Uterus (tissue), 3 donors: ENCODE measurements at regions not wholly inside any gene's neighbourhood (a gene's known extent, or its start where the extent isn't known, plus 50 kb on each side); places are given as distances from the start of the nearest gene placed in this dataset.

Experiments used
- DNase-seq, 2 donors: peaks; one replicate each; pipeline ENCODE4 v3.0.0-alpha.2; 2019 to 2020
- H3K27ac ChIP-seq, 2 donors: fragments of 200-600 bp; sonication (generic); 1 replicate in 1 of 2; 2 replicates in 1 of 2; pipeline ENCODE4 v1.5.1; 2016 to 2018
- H3K27me3 ChIP-seq, 2 donors: fragments of 200-600 bp; sonication (generic); one replicate each; pipeline ENCODE4 v1.5.1; 2018 to 2019; ENCODE audit warnings: control low read depth in 1 of 2
- H3K36me3 ChIP-seq, 2 donors: fragments of 200-600 bp; sonication (generic); one replicate each; pipeline ENCODE4 v1.5.1; 2019; ENCODE audit warnings: control low read depth in 1 of 2
- H3K4me1 ChIP-seq, 2 donors: fragments of 200-600 bp; sonication (generic); one replicate each; pipeline ENCODE4 v1.5.1; 2018 to 2019; ENCODE audit warnings: control low read depth in 1 of 2
- H3K4me3 ChIP-seq, 2 donors: fragments of 200-600 bp; sonication (generic); 1 replicate in 1 of 2; 2 replicates in 1 of 2; pipeline ENCODE4 v1.5.1; 2018 to 2019; ENCODE audit warnings: mild to moderate bottlenecking in 1 of 2
- H3K9me3 ChIP-seq, 2 donors: fragments of 200-600 bp; sonication (generic); one replicate each; pipeline ENCODE4 v1.5.1; 2019; ENCODE audit warnings: control low read depth in 1 of 2
- CTCF ChIP-seq, 4 experiments: fragments of 200-600 bp in 2 of 4; fragments of 450-650 bp in 2 of 4; sonication (generic) in 2 of 4; IDR thresholded peaks; one replicate each; pipeline ENCODE4 v1.5.1; 2016 to 2019; ENCODE audit warnings: antibody characterized with exemption in 4 of 4, mild to moderate bottlenecking in 2 of 4, moderate library complexity in 1 of 4
- POLR2A ChIP-seq, 2 donors: fragments of 450-650 bp; IDR thresholded peaks; one replicate each; pipeline ENCODE4 v1.6.1; 2016; ENCODE audit warnings: antibody characterized with exemption in 2 of 2, mild to moderate bottlenecking in 1 of 2, moderate library complexity in 1 of 2
- intact Hi-C: fragments of 100-400 bp; cut with DNase I; formaldehyde crosslinking; loops from one replicate; pipeline ENCODE4 v1.15.1; 2023; ENCODE audit warnings: low total_unique reads
- donor health status: DM: yes; HTN: yes; CAD: no.

- Histone ChIP-seq H3K4me1 (no peaks in the 10 kb centered on the region), H3K4me3 (peak overlapping the region; percentile 49 to 54), H3K9me3 (no peaks in the 10 kb centered on the region), H3K27ac (peak overlapping the region; percentile 61 to 75), H3K27me3 (no peaks in the 10 kb centered on the region), H3K36me3 (no peaks in the 10 kb centered on the region)
- DNase-seq: no peak
- TF ChIP-seq CTCF (IDR thresholded peaks at IDR 0.05): no peak
- no peak for TF ChIP-seq POLR2A (IDR thresholded peaks at IDR 0.05)
- intact Hi-C loops: no loop called here
Observed at GRCh38 chr2:226030369-226030768, 630.9 kb downstream of the NYAP2 start.

DNA sequence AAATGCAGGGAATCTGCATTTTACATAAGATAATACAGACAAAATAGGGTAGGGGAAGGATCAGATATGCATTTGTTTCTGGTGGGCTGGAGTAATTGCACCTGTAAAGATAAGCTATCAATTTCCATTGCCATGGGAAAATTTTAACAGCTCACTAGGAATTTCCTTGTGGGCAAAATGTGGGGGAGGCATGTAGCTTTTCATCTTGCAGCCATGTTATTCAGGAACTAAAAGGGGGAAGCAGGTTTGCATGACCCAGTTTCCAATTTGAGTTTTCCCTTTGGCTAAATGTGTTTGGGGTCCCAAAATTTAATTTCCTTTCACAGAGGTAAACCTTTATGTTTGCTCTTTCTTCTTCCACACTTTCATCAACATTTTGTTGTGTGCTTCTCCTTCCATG lies 624.4 kb downstream of the NYAP2 start:
- DNase-seq: no peak
- intact Hi-C loops: no loop called here
- Histone ChIP-seq H3K4me3 (no peak overlapping the region), H3K36me3 (no peaks in the 10 kb centered on the region), H3K4me1 (no peaks in the 10 kb centered on the region), H3K27ac (no peak overlapping the region), H3K27me3 (no peaks in the 10 kb centered on the region), H3K9me3 (no peaks in the 10 kb centered on the region)
- TF ChIP-seq POLR2A (IDR thresholded peaks at IDR 0.05): no peak
- TF ChIP-seq CTCF (IDR thresholded peaks at IDR 0.05): no peak

- intact Hi-C loops: no loop called here
- no peaks in the 10 kb centered on the region for H3K4me1 ChIP-seq
Observed at GRCh38 chr2:226023383-226023782, 623.9 kb downstream of the NYAP2 start.

DNA sequence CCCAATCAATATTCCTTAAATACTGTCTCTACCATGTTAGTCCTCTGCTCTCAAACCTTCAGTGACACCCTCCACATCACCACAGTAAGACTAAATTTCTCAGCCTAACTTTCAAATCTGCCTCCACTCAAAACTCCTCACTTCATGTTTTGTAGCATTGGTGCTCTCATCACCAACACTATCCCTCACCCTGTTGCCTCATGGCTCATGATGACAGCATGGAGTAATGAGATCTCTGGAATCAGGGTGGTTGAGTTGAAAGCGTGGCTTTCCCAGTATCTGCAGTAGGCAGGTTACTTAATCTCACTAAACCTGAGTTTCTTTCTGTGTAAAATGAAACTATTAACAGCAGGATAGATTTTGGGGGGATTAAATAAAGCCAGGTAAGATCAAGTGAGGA lies 621.4 kb downstream of the NYAP2 start:
- Histone ChIP-seq H3K4me1 (no peaks in the 10 kb centered on the region), H3K9me3 (no peaks in the 10 kb centered on the region), H3K27me3 (no peaks in the 10 kb centered on the region), H3K36me3 (no peaks in the 10 kb centered on the region), H3K27ac (no peak overlapping the region), H3K4me3 (no peak overlapping the region)
- TF ChIP-seq CTCF (IDR thresholded peaks at IDR 0.05) (no peak), POLR2A (IDR thresholded peaks at IDR 0.05) (no peak)
- DNase-seq: no peak
- intact Hi-C loops: no loop called here

More at GRCh38 chr2:226023383-226023782, 623.9 kb downstream of the NYAP2 start:
- Histone ChIP-seq H3K27me3 (no peaks in the 10 kb centered on the region), H3K4me3 (no peak overlapping the region), H3K27ac (no peak overlapping the region), H3K36me3 (no peaks in the 10 kb centered on the region), H3K9me3 (no peaks in the 10 kb centered on the region)
- DNase-seq: no peak
- no peak for TF ChIP-seq POLR2A (IDR thresholded peaks at IDR 0.05)

DNA sequence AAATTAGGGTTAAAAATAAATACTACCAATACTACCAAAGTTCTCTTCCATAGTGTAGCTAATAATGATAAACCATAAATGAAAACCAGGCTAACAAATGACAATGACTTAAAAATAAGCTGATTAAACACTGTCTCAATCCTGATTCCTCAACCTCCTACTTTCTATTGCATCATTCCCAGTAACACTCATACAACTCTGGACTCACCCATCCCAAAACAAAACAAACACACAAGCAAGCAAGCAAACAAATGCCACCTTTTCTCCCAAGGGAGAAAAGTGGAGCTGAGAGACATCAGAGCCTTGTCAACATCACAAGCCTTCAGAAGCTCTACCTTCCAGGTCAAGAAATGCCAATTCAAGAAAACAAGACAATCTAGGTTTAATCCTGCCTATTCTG lies 620.7 kb downstream of the NYAP2 start:
- Histone ChIP-seq H3K4me3 (no peak overlapping the region), H3K27me3 (no peaks in the 10 kb centered on the region), H3K27ac (no peak overlapping the region), H3K9me3 (no peaks in the 10 kb centered on the region), H3K4me1 (no peaks in the 10 kb centered on the region), H3K36me3 (no peaks in the 10 kb centered on the region)
- DNase-seq: no peak
- intact Hi-C loops: no loop called here
- no peak for TF ChIP-seq POLR2A (IDR thresholded peaks at IDR 0.05)
- no peak for TF ChIP-seq CTCF (IDR thresholded peaks at IDR 0.05)

DNA sequence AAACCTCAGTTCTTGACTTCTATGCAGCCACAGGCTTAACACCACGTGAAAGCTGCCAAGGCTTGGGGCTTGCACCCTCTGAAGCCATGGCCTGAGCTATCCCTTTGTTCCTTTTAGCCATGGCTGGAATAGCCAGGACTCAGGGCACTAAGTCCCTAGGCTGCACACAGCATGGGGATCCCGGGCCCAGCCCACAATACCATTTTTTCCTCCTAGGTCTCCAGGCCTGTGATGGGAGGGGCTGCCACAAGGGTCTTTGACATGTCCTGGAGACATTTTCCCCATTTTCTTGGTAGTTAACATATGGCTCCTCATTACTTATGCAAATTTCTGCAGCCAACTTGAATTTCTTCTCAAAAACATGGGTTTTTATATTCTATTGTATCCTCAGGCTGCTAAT lies 619.1 kb downstream of the NYAP2 start:
- H3K4me1 ChIP-seq: no peaks in the 10 kb centered on the region
- no peak for DNase-seq
- no peak overlapping the region for H3K4me3 ChIP-seq
- H3K27ac ChIP-seq: no peak overlapping the region
- intact Hi-C loops: no loop called here
- H3K27me3 ChIP-seq: no peaks in the 10 kb centered on the region
- H3K9me3 ChIP-seq: no peaks in the 10 kb centered on the region
- TF ChIP-seq POLR2A (IDR thresholded peaks at IDR 0.05) (no peak), CTCF (IDR thresholded peaks at IDR 0.05) (no peak)
- H3K36me3 ChIP-seq: no peaks in the 10 kb centered on the region
